K562 (cell line): ENCODE measurements at regions not wholly inside any gene's neighbourhood (a gene's known extent, or its start where the extent isn't known, plus 50 kb on each side); places are given as distances from the start of the nearest gene placed in this dataset.

Experiments
- ATAC-seq: fragments of 200-7000 bp; cut with Tn5 transposase; 3 replicates; pipeline ENCODE4 v1.9.1; 2020; ENCODE audit warnings: moderate library complexity
- BruUV-seq: library from RNA; stranded (reverse); fragments of 400-500 nt; replicated peaks from 2 replicates; lab custom pipeline; 2021; lab: Mats Ljungman, UMichigan
- CTCF ChIA-PET: fragments of 300-600 bp; formaldehyde crosslinking; extraction: SDS; loops from one replicate; lab custom pipeline; 2021; ENCODE audit warnings: low intra/inter-chr PET ratio; lab: Yijun Ruan, JAX
- POLR2A ChIA-PET: fragments of 300-600, 350-650 bp; sonication (Branson Sonifier 250); formaldehyde crosslinking; extraction: SDS; loops from one replicate; lab custom pipeline; 2021; ENCODE audit warnings: antibody characterized with exemption, inconsistent platforms; lab: Yijun Ruan, JAX
- DNase-seq, 4 experiments: peaks; one replicate each; pipeline versions ENCODE4 v3.0.0 to v3.0.0-alpha.2; 2011 to 2018; ENCODE audit warnings: low spot score in 3 of 4, mixed read lengths in 3 of 4; ENCODE audit errors: extremely low read depth in 1 of 4
- FAIRE-seq: peaks from 2 replicates; lab custom pipeline; 2011; peaks lifted over from hg19 to GRCh38; lab: Jason Lieb, UNC
- H2AFZ ChIP-seq: 2 replicates; pipeline ENCODE4 v1.6.0; 2011; ENCODE audit warnings: low read depth, low read length, control low read depth, inconsistent platforms
- H3K27ac ChIP-seq: fragments of 200-600 bp; 3 replicates; pipeline ENCODE4 v1.8.0; 2011; ENCODE audit warnings: low read depth, mild to moderate bottlenecking, control low read depth, inconsistent platforms, low read length, moderate library complexity, mixed read lengths; ENCODE audit errors: extremely low read depth
- H3K27me3 ChIP-seq, 2 experiments: fragments of 300-600 bp in 1 of 2; 2 replicates in 1 of 2; 3 replicates in 1 of 2; pipeline versions ENCODE4 v1.6.0 to v1.8.0; 2011; ENCODE audit warnings: inconsistent platforms in 2 of 2, low read length in 2 of 2, mild to moderate bottlenecking in 1 of 2, mixed read lengths in 1 of 2, moderate library complexity in 1 of 2; ENCODE audit not compliant: control insufficient read depth in 2 of 2, insufficient read depth in 2 of 2
- H3K36me3 ChIP-seq: fragments of 300-600 bp; 3 replicates; pipeline ENCODE4 v1.8.0; 2011; ENCODE audit warnings: mild to moderate bottlenecking, low read length, inconsistent platforms; ENCODE audit not compliant: control insufficient read depth, insufficient read depth
- H3K4me1 ChIP-seq, 2 experiments: fragments of 200-600 bp in 1 of 2; replicated peaks in 1 of 2; 2 replicates in 1 of 2; 3 replicates in 1 of 2; pipeline versions ENCODE4 v1.5.1 to v1.8.0; 2011; ENCODE audit warnings: inconsistent platforms in 2 of 2, low read length in 2 of 2, mild to moderate bottlenecking in 1 of 2, mixed read lengths in 1 of 2, moderate library complexity in 1 of 2; ENCODE audit not compliant: control insufficient read depth in 2 of 2, insufficient read depth in 2 of 2
- H3K4me2 ChIP-seq: 2 replicates; pipeline ENCODE4 v1.6.1; 2011; ENCODE audit warnings: low read length, control low read depth, inconsistent platforms, mixed read lengths; ENCODE audit not compliant: insufficient read depth
- H3K4me3 ChIP-seq: fragments of 200-600 bp; sonication (generic), shearing (Covaris generic); 2 replicates; pipeline ENCODE4 v1.5.1; 2016; ENCODE audit warnings: control low read depth, inconsistent platforms
- H3K79me2 ChIP-seq: fragments of 200-600 bp; 3 replicates; pipeline ENCODE4 v1.8.0; 2011; ENCODE audit warnings: low read length, inconsistent platforms; ENCODE audit not compliant: control insufficient read depth, insufficient read depth
- H3K9ac ChIP-seq, 2 experiments: 2 replicates each; pipeline versions ENCODE4 v1.6.0 to v1.6.1; 2011; ENCODE audit warnings: low read depth in 2 of 2, low read length in 2 of 2, control low read depth in 1 of 2, inconsistent platforms in 1 of 2, mild to moderate bottlenecking in 1 of 2, mixed read lengths in 1 of 2; ENCODE audit not compliant: insufficient read depth in 1 of 2
- H3K9me1 ChIP-seq: one replicate; pipeline ENCODE4 v1.6.0; 2011; ENCODE audit warnings: inconsistent platforms, mild to moderate bottlenecking, low read length, moderate library complexity; ENCODE audit not compliant: control insufficient read depth, insufficient read depth
- H3K9me3 ChIP-seq: replicated peaks from 2 replicates; pipeline ENCODE4 v1.5.1; 2011; ENCODE audit warnings: low read depth, low read length, inconsistent platforms; ENCODE audit not compliant: control insufficient read depth, insufficient read depth
- H4K20me1 ChIP-seq: replicated peaks from 2 replicates; pipeline ENCODE4 v1.6.1; 2011; ENCODE audit warnings: low read length, inconsistent platforms, mixed read lengths; ENCODE audit not compliant: control insufficient read depth, insufficient read depth
- CBX3 ChIP-seq, 2 experiments: IDR thresholded peaks; 1 replicate in 1 of 2; 2 replicates in 1 of 2; pipeline ENCODE4 v1.6.1; 2012; ENCODE audit warnings: inconsistent platforms in 2 of 2, low read length in 2 of 2, borderline replicate concordance in 1 of 2, control low read depth in 1 of 2
- MLX ChIP-seq, 2 experiments: fragments of 450-650 bp in 1 of 2; sonication (generic) in 1 of 2; formaldehyde crosslinking; conservative IDR thresholded peaks; 2 replicates each; pipeline versions ENCODE4 v1.4.0 to v1.8.1; 2020 to 2022; ENCODE audit warnings: mild to moderate bottlenecking in 1 of 2, missing genetic modification reagents in 1 of 2
- SMAD2 ChIP-seq: fragments of 150-350 bp; IDR thresholded peaks from 2 replicates; pipeline ENCODE4 v1.6.1; 2014; ENCODE audit warnings: low read depth, mild to moderate bottlenecking, low read length
- SPI1 ChIP-seq: IDR thresholded peaks from 2 replicates; pipeline ENCODE4 v1.6.1; 2011; ENCODE audit warnings: low read depth, low read length, control low read depth, borderline replicate concordance
- ZNF134 ChIP-seq: fragments of 250-450 bp; sonication (Bioruptor Pico); conservative IDR thresholded peaks from 2 replicates; pipeline ENCODE4 v1.4.0; 2020
- ZNF655 ChIP-seq: fragments of 250-450 bp; sonication (Bioruptor Pico); IDR thresholded peaks from 2 replicates; pipeline ENCODE4 v1.5.0; 2021
- WGBS: fragments of 100-300 bp; shearing (Covaris generic); methylation state at CpG from one replicate; pipeline ENCODE4 v1.1.6; 2016; ENCODE audit warnings: low coverage, mixed read lengths; ENCODE audit not compliant: insufficient coverage; ENCODE audit errors: missing lambda C conversion rate; 5-methylcytosine and 5-hydroxymethylcytosine counted together
- in situ Hi-C: fragments of 300-500 bp; cut with MboI; formaldehyde crosslinking; loops from 4 replicates; pipeline ENCODE4 v1.15.0; 2018; ENCODE audit warnings: inconsistent platforms, mixed read lengths
- intact Hi-C: fragments of 100-400 bp; cut with micrococcal nuclease; formaldehyde crosslinking; loops from 2 replicates; pipeline ENCODE4 v1.14.2; 2022

GRCh38 chr3:168604767-168605166, 509.0 kb upstream of the GOLIM4 start:
- ChIA-PET POLR2A (no interaction called here), CTCF (no interaction called here)
- H3K4me3 ChIP-seq = no peak overlapping the region
- H3K9ac ChIP-seq = no peak overlapping the region
- TF ChIP-seq MLX (CRISPR knock-in tag; conservative IDR thresholded peaks at IDR 0.05) = no peak
- TF ChIP-seq SPI1 = no peak
- no peak for TF ChIP-seq ZNF134 (CRISPR knock-in tag)
- TF ChIP-seq ZNF655 = no peak
- TF ChIP-seq CBX3 (IDR thresholded peaks at IDR 0.05; ENCODE audit: borderline replicate concordance in 1 of 2, low read length in 2 of 2) = no peak
- TF ChIP-seq SMAD2 = no peak
- H2AFZ ChIP-seq = no peak overlapping the region
- 0% methylated on average over 3 of the region's 3 CpGs for WGBS
- ATAC-seq (no peak), DNase-seq (no peak), FAIRE-seq (no peak)
- H3K9me3 ChIP-seq = no peaks in the 10 kb centered on the region
- BruUV-seq = no TSS peak
- no peaks in the 10 kb centered on the region for H3K4me1 ChIP-seq
- H3K36me3 ChIP-seq = no peaks in the 10 kb centered on the region
- H3K9me1 ChIP-seq = no peaks in the 10 kb centered on the region
- H3K79me2 ChIP-seq = no peaks in the 10 kb centered on the region
- H3K27ac ChIP-seq = no peak overlapping the region
- no peaks in the 10 kb centered on the region for H3K27me3 ChIP-seq
- intact Hi-C loops (no loop called here), in situ Hi-C loops (no loop called here)
- H4K20me1 ChIP-seq = no peaks in the 10 kb centered on the region
- H3K4me2 ChIP-seq = no peak overlapping the region
